BJ (cell line): ENCODE measurements at regions not wholly inside any gene's neighbourhood (a gene's known extent, or its start where the extent isn't known, plus 50 kb on each side); places are given as distances from the start of the nearest gene placed in this dataset.

Experiments used
- CTCF ChIA-PET: fragments of 350-600 bp; formaldehyde crosslinking; extraction: SDS; loops from one replicate; lab custom pipeline; 2021; ENCODE audit warnings: antibody characterized with exemption, inconsistent platforms; lab: Yijun Ruan, JAX
- POLR2A ChIA-PET: fragments of 300-600 bp; sonication (Branson Sonifier 250); formaldehyde crosslinking; extraction: SDS; loops from one replicate; lab custom pipeline; 2021; ENCODE audit warnings: antibody characterized with exemption; lab: Charles Lee
- DNase-seq: peaks from one replicate; pipeline ENCODE4 v3.0.0-alpha.2; 2011; ENCODE audit warnings: low read depth
- H3K27me3 ChIP-seq: 2 replicates; pipeline ENCODE4 v1.6.0; 2011; ENCODE audit warnings: low read length; ENCODE audit not compliant: control insufficient read depth, insufficient read depth
- H3K36me3 ChIP-seq: 2 replicates; pipeline ENCODE4 v1.5.1; 2011; ENCODE audit warnings: low read length; ENCODE audit not compliant: control insufficient read depth, insufficient read depth
- H3K4me3 ChIP-seq: 2 replicates; pipeline ENCODE4 v1.5.1; 2011; ENCODE audit warnings: low read depth, mild to moderate bottlenecking, control low read depth, low read length
- TF ChIP-seq, protein P1 (sequence below): IDR thresholded peaks from 2 replicates; pipeline ENCODE4 v1.5.1; 2011; ENCODE audit warnings: low read depth, mild to moderate bottlenecking, control low read depth, inconsistent platforms, low read length, moderate library complexity; ENCODE audit not compliant: insufficient read depth

- H3K36me3 ChIP-seq, result no peaks in the 10 kb centered on the region
- H3K27me3 ChIP-seq, result no peaks in the 10 kb centered on the region
- POLR2A ChIA-PET, result no interaction called here
- no peak for DNase-seq
- no peak overlapping the region for H3K4me3 ChIP-seq
- TF ChIP-seq, protein P1, sequence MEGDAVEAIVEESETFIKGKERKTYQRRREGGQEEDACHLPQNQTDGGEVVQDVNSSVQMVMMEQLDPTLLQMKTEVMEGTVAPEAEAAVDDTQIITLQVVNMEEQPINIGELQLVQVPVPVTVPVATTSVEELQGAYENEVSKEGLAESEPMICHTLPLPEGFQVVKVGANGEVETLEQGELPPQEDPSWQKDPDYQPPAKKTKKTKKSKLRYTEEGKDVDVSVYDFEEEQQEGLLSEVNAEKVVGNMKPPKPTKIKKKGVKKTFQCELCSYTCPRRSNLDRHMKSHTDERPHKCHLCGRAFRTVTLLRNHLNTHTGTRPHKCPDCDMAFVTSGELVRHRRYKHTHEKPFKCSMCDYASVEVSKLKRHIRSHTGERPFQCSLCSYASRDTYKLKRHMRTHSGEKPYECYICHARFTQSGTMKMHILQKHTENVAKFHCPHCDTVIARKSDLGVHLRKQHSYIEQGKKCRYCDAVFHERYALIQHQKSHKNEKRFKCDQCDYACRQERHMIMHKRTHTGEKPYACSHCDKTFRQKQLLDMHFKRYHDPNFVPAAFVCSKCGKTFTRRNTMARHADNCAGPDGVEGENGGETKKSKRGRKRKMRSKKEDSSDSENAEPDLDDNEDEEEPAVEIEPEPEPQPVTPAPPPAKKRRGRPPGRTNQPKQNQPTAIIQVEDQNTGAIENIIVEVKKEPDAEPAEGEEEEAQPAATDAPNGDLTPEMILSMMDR, result no peak
- CTCF ChIA-PET, result no interaction called here
These were observed 180.1 kb upstream of the NREP start for GRCh38 chr5:111937094-111937493.

- ChIA-PET CTCF (interaction anchor here (0.8 to 1.0 kb wide), 2 partner anchors 179 to 404 kb away, joined by 3 to 7 read pairs; partner anchors contain the start of gene NREP), POLR2A (interaction anchor here (0.6 kb wide), 1 partner anchor 15 kb away, joined by 3 read pairs; no protein-coding TSS in a partner anchor)
- DNase-seq, result no peak
- Histone ChIP-seq H3K27me3 (no peaks in the 10 kb centered on the region), H3K4me3 (no peak overlapping the region), H3K36me3 (no peaks in the 10 kb centered on the region)
- TF ChIP-seq, protein P1, result no peak
These were observed 178.8 kb upstream of the NREP start for GRCh38 chr5:111935835-111936234.

DNA sequence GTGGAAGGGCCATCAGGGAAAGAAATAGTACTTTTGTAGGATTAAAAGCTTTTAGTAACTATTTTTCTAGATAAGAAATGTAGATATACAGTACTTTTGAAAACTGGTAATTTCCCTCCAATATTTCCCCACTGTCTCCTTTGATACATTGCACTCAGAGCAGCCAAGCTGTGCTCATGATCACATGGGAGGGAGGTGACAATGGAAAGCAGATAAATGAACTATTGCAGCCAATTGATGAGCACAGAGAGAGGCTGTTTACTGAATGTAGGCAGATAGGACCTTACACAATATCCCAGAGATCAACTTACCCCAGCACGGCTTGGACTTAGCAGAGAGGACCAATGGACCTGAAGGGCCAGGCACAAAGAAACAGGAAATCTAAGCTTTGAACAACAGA, 178.0 kb upstream of the NREP start:
- ChIA-PET CTCF (interaction anchor here (0.8 to 1.4 kb wide), 3 partner anchors 64 to 404 kb away, joined by 3 to 7 read pairs (median 3); partner anchors contain the start of gene NREP), POLR2A (no interaction called here)
- TF ChIP-seq, protein P1, result no peak
- Histone ChIP-seq H3K27me3 (no peaks in the 10 kb centered on the region), H3K36me3 (no peaks in the 10 kb centered on the region), H3K4me3 (no peak overlapping the region)
- no peak for DNase-seq

- TF ChIP-seq, protein P1, result no peak
- no peaks in the 10 kb centered on the region for H3K36me3 ChIP-seq
- H3K4me3 ChIP-seq, result no peak overlapping the region
- H3K27me3 ChIP-seq, result no peaks in the 10 kb centered on the region
- no peak for DNase-seq
- ChIA-PET CTCF (interaction anchor here (1.4 kb wide), 1 partner anchor 65 kb away, joined by 3 read pairs; no protein-coding TSS in a partner anchor), POLR2A (no interaction called here)
These were observed 177.5 kb upstream of the NREP start for GRCh38 chr5:111934511-111934910.

GRCh38 chr5:111933086-111933485, 176.1 kb upstream of the NREP start:
- H3K27me3 ChIP-seq, result no peaks in the 10 kb centered on the region
- TF ChIP-seq, protein P1, result no peak
- DNase-seq, result no peak
- ChIA-PET CTCF (no interaction called here), POLR2A (no interaction called here)
- no peak overlapping the region for H3K4me3 ChIP-seq
- no peaks in the 10 kb centered on the region for H3K36me3 ChIP-seq
